Right lobe of liver (tissue), 6 donors: ENCODE measurements at regions not wholly inside any gene's neighbourhood (a gene's known extent, or its start where the extent isn't known, plus 50 kb on each side); places are given as distances from the start of the nearest gene placed in this dataset.
A peak's percentile ranks its signal among the peaks of the same experiment; 100 is the strongest.

Source experiments
- ATAC-seq, 4 donors: fragments of 200-7000 bp; cut with Tn5 transposase; one replicate each; pipeline ENCODE4 v1.9.1; 2020; ENCODE audit warnings: mild to moderate bottlenecking in 4 of 4, moderate library complexity in 4 of 4
- DNase-seq, 3 donors: peaks; one replicate each; pipeline ENCODE4 v3.0.0-alpha.2; 2020
- H3K27ac ChIP-seq, 3 donors: fragments of 200-600 bp; one replicate each; pipeline ENCODE4 v1.8.0; 2022
- H3K27me3 ChIP-seq, 2 donors: fragments of 200-600 bp; one replicate each; pipeline ENCODE4 v1.8.0; 2022
- H3K36me3 ChIP-seq, 4 donors: fragments of 200-600 bp; sonication (generic) in 1 of 4; one replicate each; pipeline versions ENCODE4 v1.5.1 to v1.8.0; 2017 to 2022; ENCODE audit warnings: control low read depth in 1 of 4
- H3K4me1 ChIP-seq, 4 donors: fragments of 200-600 bp; sonication (generic) in 1 of 4; one replicate each; pipeline versions ENCODE4 v1.5.1 to v1.8.0; 2017 to 2022; ENCODE audit warnings: control low read depth in 1 of 4
- H3K4me3 ChIP-seq, 3 donors: fragments of 200-600 bp; one replicate each; pipeline ENCODE4 v1.8.0; 2022
- H3K9me3 ChIP-seq, 4 donors: fragments of 200-600 bp; sonication (generic) in 1 of 4; one replicate each; pipeline versions ENCODE4 v1.5.1 to v1.8.0; 2017 to 2022; ENCODE audit warnings: control low read depth in 1 of 4
- CTCF ChIP-seq, 4 donors: fragments of 200-600 bp in 3 of 4; fragments of 450-650 bp in 1 of 4; IDR thresholded peaks; one replicate each; pipeline versions ENCODE4 v1.5.1 to v1.8.0; 2016 to 2022; ENCODE audit warnings: antibody characterized with exemption in 4 of 4, mild to moderate bottlenecking in 2 of 4
- POLR2A ChIP-seq: fragments of 450-650 bp; IDR thresholded peaks from one replicate; pipeline ENCODE4 v1.6.1; 2017; ENCODE audit warnings: antibody characterized with exemption, mild to moderate bottlenecking
- WGBS: methylation state at CpG from one replicate; pipeline ENCODE4 v1.1.6; 2018; ENCODE audit warnings: low coverage, low lambda C conversion rate; ENCODE audit not compliant: insufficient coverage; ENCODE audit errors: missing lambda C conversion rate; 5-methylcytosine and 5-hydroxymethylcytosine counted together
- intact Hi-C, 2 donors: fragments of 100-400 bp; cut with DNase I; formaldehyde crosslinking; loops; one replicate each; pipeline versions ENCODE4 v1.11.2 to v1.14.1; 2022
- donor health status: DM: no; HTN: yes; CAD: no.
- donor health status: DM: no; HTN: no; CAD: no.
- donor health status: DM: no; HTN: no; CAD: no.
- donor health status: DM: no; HTN: yes; CAD: no.
- donor health status: DM: no; HTN: yes; CAD: no.

GRCh38 chr14:104375551-104376201, 203.9 kb upstream of the C14orf180 start:
- intact Hi-C loops, result no loop called here
- no peaks in the 10 kb centered on the region for H3K4me1 ChIP-seq
- no peak overlapping the region for H3K4me3 ChIP-seq
- no peak for ATAC-seq
- H3K9me3 ChIP-seq, result no peaks in the 10 kb centered on the region
- WGBS, result 75% methylated on average over 9 of the region's 21 CpGs
- no peak overlapping the region for H3K27ac ChIP-seq
- H3K27me3 ChIP-seq, result no peaks in the 10 kb centered on the region
- TF ChIP-seq POLR2A (no peak), CTCF (IDR thresholded peaks at IDR 0.05) (no peak)
- no peaks in the 10 kb centered on the region for H3K36me3 ChIP-seq
- DNase-seq, result peak in 2 of 3 donors; percentile 7 to 31

GRCh38 chr14:104376202-104377140, 203.1 kb upstream of the C14orf180 start:
- intact Hi-C loops, result no loop called here
- Histone ChIP-seq H3K4me1 (no peaks in the 10 kb centered on the region), H3K36me3 (no peaks in the 10 kb centered on the region), H3K27me3 (no peaks in the 10 kb centered on the region), H3K4me3 (no peak overlapping the region), H3K9me3 (no peaks in the 10 kb centered on the region), H3K27ac (no peak overlapping the region)
- DNase-seq (peak in 2 of 3 donors; percentile 6 to 35), ATAC-seq (no peak)
- 67% methylated on average over 19 of the region's 31 CpGs for WGBS
- TF ChIP-seq POLR2A (no peak), CTCF (IDR thresholded peaks at IDR 0.05) (no peak)

- H3K36me3 ChIP-seq, result no peaks in the 10 kb centered on the region
- no peak overlapping the region for H3K27ac ChIP-seq
- no peaks in the 10 kb centered on the region for H3K9me3 ChIP-seq
- no peak overlapping the region for H3K4me3 ChIP-seq
- WGBS, result 62% methylated on average over 8 of the region's 10 CpGs
- TF ChIP-seq POLR2A, result no peak
- no peak for TF ChIP-seq CTCF (IDR thresholded peaks at IDR 0.05)
- H3K27me3 ChIP-seq, result no peaks in the 10 kb centered on the region
- ATAC-seq (no peak), DNase-seq (no peak)
- H3K4me1 ChIP-seq, result no peaks in the 10 kb centered on the region
- intact Hi-C loops, result no loop called here
Observed at GRCh38 chr14:104377256-104377655, 202.3 kb upstream of the C14orf180 start.

GRCh38 chr14:104378698-104379113, 200.9 kb upstream of the C14orf180 start:
- intact Hi-C loops, result no loop called here

More at GRCh38 chr14:104378698-104379113, 200.9 kb upstream of the C14orf180 start:
- H3K9me3 ChIP-seq, result no peaks in the 10 kb centered on the region
- DNase-seq (no peak), ATAC-seq (no peak)
- H3K4me1 ChIP-seq, result no peaks in the 10 kb centered on the region
- H3K27me3 ChIP-seq, result no peaks in the 10 kb centered on the region
- no peaks in the 10 kb centered on the region for H3K36me3 ChIP-seq
- no peak for TF ChIP-seq POLR2A
- TF ChIP-seq CTCF (IDR thresholded peaks at IDR 0.05), result no peak
- WGBS, result 44% methylated on average over 3 of the region's 7 CpGs
- no peak overlapping the region for H3K27ac ChIP-seq
- H3K4me3 ChIP-seq, result no peak overlapping the region
